ENCODE measurements at regions not wholly inside any gene's neighbourhood (a gene's known extent, or its start where the extent isn't known, plus 50 kb on each side); places are given as distances from the start of the nearest gene placed in this dataset.

- Histone ChIP-seq H3K36me3 (ENCODE audit: insufficient read depth, low read length) (no peaks in the 10 kb centered on the region), H3K4me1 (ENCODE audit: insufficient read depth, low read length) (no peaks in the 10 kb centered on the region), H3K4me2 (ENCODE audit: insufficient read depth, low read length) (no peak overlapping the region), H3K79me2 (ENCODE audit: insufficient read depth, low read length) (no peaks in the 10 kb centered on the region), H4K20me1 (ENCODE audit: insufficient read depth, low read length) (no peaks in the 10 kb centered on the region), H3K4me3 (ENCODE audit: insufficient read depth, low read length) (no peak overlapping the region), H3K27me3 (ENCODE audit: insufficient read depth, low read length) (no peaks in the 10 kb centered on the region), H3K9me3 (ENCODE audit: low read depth, low read length) (no peaks in the 10 kb centered on the region), H2AFZ (ENCODE audit: low read length) (no peak overlapping the region), H3K27ac (ENCODE audit: low read depth, low read length) (no peak overlapping the region)
- no peak for DNase-seq (ENCODE audit: insufficient read length, low spot score, missing footprints)
- TF ChIP-seq, protein P1, sequence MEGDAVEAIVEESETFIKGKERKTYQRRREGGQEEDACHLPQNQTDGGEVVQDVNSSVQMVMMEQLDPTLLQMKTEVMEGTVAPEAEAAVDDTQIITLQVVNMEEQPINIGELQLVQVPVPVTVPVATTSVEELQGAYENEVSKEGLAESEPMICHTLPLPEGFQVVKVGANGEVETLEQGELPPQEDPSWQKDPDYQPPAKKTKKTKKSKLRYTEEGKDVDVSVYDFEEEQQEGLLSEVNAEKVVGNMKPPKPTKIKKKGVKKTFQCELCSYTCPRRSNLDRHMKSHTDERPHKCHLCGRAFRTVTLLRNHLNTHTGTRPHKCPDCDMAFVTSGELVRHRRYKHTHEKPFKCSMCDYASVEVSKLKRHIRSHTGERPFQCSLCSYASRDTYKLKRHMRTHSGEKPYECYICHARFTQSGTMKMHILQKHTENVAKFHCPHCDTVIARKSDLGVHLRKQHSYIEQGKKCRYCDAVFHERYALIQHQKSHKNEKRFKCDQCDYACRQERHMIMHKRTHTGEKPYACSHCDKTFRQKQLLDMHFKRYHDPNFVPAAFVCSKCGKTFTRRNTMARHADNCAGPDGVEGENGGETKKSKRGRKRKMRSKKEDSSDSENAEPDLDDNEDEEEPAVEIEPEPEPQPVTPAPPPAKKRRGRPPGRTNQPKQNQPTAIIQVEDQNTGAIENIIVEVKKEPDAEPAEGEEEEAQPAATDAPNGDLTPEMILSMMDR (IDR thresholded peaks at IDR 0.05; ENCODE audit: extremely low read depth, low read depth, low read length) = no peak
These were observed 152.5 kb downstream of the IBTK start for GRCh38 chr6:82095091-82095490.

DNA sequence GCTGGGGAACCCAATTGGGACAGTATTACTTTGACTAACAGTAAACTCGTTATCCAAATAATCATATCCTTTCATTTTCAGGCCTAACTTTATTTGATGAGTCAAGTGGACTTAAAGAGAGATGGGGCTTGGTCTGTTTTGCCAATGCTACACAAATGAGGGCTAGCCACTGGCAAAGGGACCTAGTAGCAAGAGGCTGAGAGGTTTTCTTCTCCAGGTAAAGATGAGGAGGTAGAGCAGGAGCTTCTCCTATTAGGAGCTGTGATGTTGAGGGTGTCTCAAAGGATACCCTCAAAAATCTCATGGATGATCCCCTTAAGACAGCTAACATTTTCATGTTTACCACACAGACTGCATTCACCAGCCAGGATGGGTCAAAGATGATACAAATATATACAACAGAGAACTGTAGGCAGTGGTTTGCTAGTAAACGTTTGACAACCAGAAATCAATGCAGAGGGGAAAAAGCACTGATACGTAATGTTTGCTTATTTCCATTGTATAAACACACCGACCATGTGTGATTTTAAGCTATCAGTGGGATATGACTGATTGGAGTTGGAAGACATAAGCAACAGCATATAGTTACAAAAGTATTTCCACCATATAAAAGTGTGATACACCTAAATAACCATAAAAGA, 153.3 kb downstream of the IBTK start:
- Histone ChIP-seq H4K20me1 (ENCODE audit: insufficient read depth, low read length) (no peaks in the 10 kb centered on the region), H3K27me3 (ENCODE audit: insufficient read depth, low read length) (no peaks in the 10 kb centered on the region), H3K4me3 (ENCODE audit: insufficient read depth, low read length) (no peak overlapping the region), H3K79me2 (ENCODE audit: insufficient read depth, low read length) (no peaks in the 10 kb centered on the region), H3K27ac (ENCODE audit: low read depth, low read length) (no peak overlapping the region), H3K4me1 (ENCODE audit: insufficient read depth, low read length) (no peaks in the 10 kb centered on the region), H3K36me3 (ENCODE audit: insufficient read depth, low read length) (no peaks in the 10 kb centered on the region), H3K9me3 (ENCODE audit: low read depth, low read length) (no peaks in the 10 kb centered on the region), H3K4me2 (ENCODE audit: insufficient read depth, low read length) (no peak overlapping the region), H2AFZ (ENCODE audit: low read length) (no peak overlapping the region)
- no peak for DNase-seq (ENCODE audit: insufficient read length, low spot score, missing footprints)
- TF ChIP-seq, protein P1 (IDR thresholded peaks at IDR 0.05; ENCODE audit: extremely low read depth, low read depth, low read length) = no peak

DNA sequence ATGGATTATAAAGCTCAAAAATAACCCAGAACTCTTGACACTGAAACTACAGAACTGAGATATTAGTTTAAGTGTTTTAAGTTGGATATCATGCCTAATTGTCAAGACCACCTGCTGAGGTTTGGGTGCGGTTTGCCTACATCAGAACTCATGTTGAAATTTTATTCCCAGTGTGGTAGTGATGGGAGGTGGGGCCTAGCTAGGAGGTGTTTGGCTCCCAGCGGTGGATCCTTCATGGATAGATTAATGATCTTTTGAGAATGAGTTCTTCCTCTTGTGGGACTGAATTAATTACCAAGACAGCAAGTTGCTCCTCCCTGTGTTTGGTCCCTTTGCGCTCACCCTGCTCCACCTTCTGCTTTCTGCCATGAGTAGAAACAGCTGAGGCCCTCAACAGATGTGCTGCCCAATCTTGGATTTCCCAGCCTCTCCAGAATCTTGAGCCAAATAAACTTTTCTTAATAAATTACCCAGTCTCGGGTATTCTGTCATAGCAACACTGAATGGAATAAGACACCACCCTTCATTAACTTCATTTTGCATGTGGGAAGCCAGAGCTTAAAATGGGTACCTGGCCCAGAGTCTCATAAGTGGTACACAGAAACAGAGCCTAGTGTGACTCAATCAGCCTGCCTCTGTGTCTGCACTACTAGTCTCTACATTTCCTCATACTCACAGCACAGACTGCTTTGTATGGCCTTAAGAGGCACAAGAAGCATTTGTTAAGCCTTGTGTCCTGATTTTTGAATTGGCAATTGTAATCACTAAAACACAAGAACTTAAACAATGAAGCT, 158.4 kb downstream of the IBTK start:
- Histone ChIP-seq H3K27me3 (ENCODE audit: insufficient read depth, low read length) (no peaks in the 10 kb centered on the region), H2AFZ (ENCODE audit: low read length) (no peak overlapping the region), H4K20me1 (ENCODE audit: insufficient read depth, low read length) (no peaks in the 10 kb centered on the region), H3K4me3 (ENCODE audit: insufficient read depth, low read length) (no peak overlapping the region), H3K4me1 (ENCODE audit: insufficient read depth, low read length) (peaks cover under 1% of the 10 kb centered on the region), H3K36me3 (ENCODE audit: insufficient read depth, low read length) (no peaks in the 10 kb centered on the region), H3K9me3 (ENCODE audit: low read depth, low read length) (no peaks in the 10 kb centered on the region), H3K4me2 (ENCODE audit: insufficient read depth, low read length) (no peak overlapping the region), H3K27ac (ENCODE audit: low read depth, low read length) (no peak overlapping the region), H3K79me2 (ENCODE audit: insufficient read depth, low read length) (no peaks in the 10 kb centered on the region)
- DNase-seq (ENCODE audit: insufficient read length, low spot score, missing footprints) = no peak
- TF ChIP-seq, protein P1 (IDR thresholded peaks at IDR 0.05; ENCODE audit: extremely low read depth, low read depth, low read length) = no peak

DNA sequence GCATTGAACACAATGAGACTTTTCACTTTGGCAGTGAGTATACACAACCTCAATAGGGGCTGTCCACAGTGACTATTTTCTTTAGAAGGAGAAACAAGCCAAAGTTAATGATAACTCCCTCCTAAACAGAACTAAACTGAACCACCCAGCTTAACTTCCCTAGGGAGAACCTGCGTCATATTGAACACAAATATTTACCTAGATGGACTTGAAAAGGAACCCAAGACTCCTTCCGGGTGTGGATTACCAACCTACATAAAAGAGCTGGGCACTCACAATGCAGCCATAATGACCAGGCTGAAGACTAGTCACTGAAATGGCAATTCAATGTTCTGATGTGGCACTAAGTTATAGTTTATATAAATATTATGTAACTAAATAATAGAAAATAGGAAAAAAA, 160.6 kb downstream of the IBTK start:
- no peaks in the 10 kb centered on the region for H3K9me3 ChIP-seq (ENCODE audit: low read depth, low read length)
- H3K4me3 ChIP-seq (ENCODE audit: insufficient read depth, low read length) = no peak overlapping the region
- TF ChIP-seq, protein P1 (IDR thresholded peaks at IDR 0.05; ENCODE audit: extremely low read depth, low read depth, low read length) = no peak
- H3K4me2 ChIP-seq (ENCODE audit: insufficient read depth, low read length) = no peak overlapping the region
- H2AFZ ChIP-seq (ENCODE audit: low read length) = no peak overlapping the region
- H3K4me1 ChIP-seq (ENCODE audit: insufficient read depth, low read length) = peaks cover 10% of the 10 kb centered on the region
- no peak overlapping the region for H3K27ac ChIP-seq (ENCODE audit: low read depth, low read length)
- no peaks in the 10 kb centered on the region for H4K20me1 ChIP-seq (ENCODE audit: insufficient read depth, low read length)
- no peak for DNase-seq (ENCODE audit: insufficient read length, low spot score, missing footprints)
- H3K79me2 ChIP-seq (ENCODE audit: insufficient read depth, low read length) = no peaks in the 10 kb centered on the region
- no peaks in the 10 kb centered on the region for H3K27me3 ChIP-seq (ENCODE audit: insufficient read depth, low read length)
- no peaks in the 10 kb centered on the region for H3K36me3 ChIP-seq (ENCODE audit: insufficient read depth, low read length)

All from osteoblast (primary cell).